ENCODE measurements at regions not wholly inside any gene's neighbourhood (a gene's known extent, or its start where the extent isn't known, plus 50 kb on each side); places are given as distances from the start of the nearest gene placed in this dataset.

DNA sequence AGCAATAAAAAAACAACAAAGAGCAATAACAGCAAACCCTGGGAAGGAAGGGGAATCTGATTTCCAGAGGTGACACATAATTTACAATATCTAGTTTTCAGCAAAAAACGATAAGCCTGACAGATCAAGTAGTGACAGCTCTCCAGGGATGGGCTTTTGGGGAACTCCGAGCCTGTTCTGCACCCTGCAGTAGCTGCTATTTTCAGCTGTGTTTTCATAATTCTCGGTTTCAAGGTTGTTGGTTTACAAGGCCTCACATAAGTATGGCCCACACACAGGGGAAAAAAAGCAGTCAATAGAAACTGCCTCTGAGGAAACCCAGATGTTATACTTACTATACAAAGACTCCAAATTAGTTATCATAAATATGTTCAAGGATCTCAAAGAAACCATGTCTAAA is 67.7 kb upstream of the CTLA4 start:
- Histone ChIP-seq H2AFZ (ENCODE audit: low read length) (no peak overlapping the region), H3K27ac (ENCODE audit: extremely low read length, insufficient read depth, low read length) (no peak overlapping the region), H3K27me3 (ENCODE audit: control insufficient read depth in 1 of 2, insufficient read depth in 2 of 2, low read length in 2 of 2) (no peaks in the 10 kb centered on the region), H3K79me2 (ENCODE audit: insufficient read depth, low read length) (no peaks in the 10 kb centered on the region), H3K9me3 (ENCODE audit: low read length) (peaks cover 5% of the 10 kb centered on the region; the same call in 1 of the 2 replicates), H3K9ac (ENCODE audit: insufficient read depth, low read depth, low read length) (no peak overlapping the region), H4K20me1 (ENCODE audit: insufficient read depth, low read length) (no peaks in the 10 kb centered on the region), H3K4me2 (ENCODE audit: low read depth, low read length) (no peak overlapping the region), H3K4me1 (ENCODE audit: insufficient read depth, low read length) (no peaks in the 10 kb centered on the region), H3K4me3 (replicated peaks in 1 of 3; ENCODE audit: insufficient read depth in 1 of 3, low read depth in 2 of 3, low read length in 3 of 3) (no peak overlapping the region), H3K36me3 (replicated peaks in 1 of 2; ENCODE audit: control insufficient read depth in 1 of 2, insufficient read depth in 2 of 2, low read length in 2 of 2) (no peaks in the 10 kb centered on the region)
- 87% methylated on average over 3 of the region's 3 CpGs for WGBS (ENCODE audit: low lambda C conversion rate)
- POLR2A ChIA-PET = interaction anchor here (0.7 kb wide), 1 partner anchor 13 kb away, joined by 3 read pairs; no protein-coding TSS in a partner anchor
- intact Hi-C loops (cut with micrococcal nuclease; ENCODE audit: unreplicated experiment) = no loop called here
- BruUV-seq (replicated peaks) = no TSS peak
- CTCF ChIA-PET (ENCODE audit: low intra/inter-chr PET ratio, low total read pairs) = no interaction called here
- TF ChIP-seq ZBTB21 (CRISPR knock-in tag; IDR thresholded peaks at IDR 0.05) (no peak), MIER3 (CRISPR knock-in tag; IDR thresholded peaks at IDR 0.05; ENCODE audit: borderline replicate concordance) (no peak), FOXK2 (IDR thresholded peaks at IDR 0.05) (no peak), SP140L (CRISPR knock-in tag; IDR thresholded peaks at IDR 0.05; ENCODE audit: borderline replicate concordance) (no peak), ZNF337 (CRISPR knock-in tag; IDR thresholded peaks at IDR 0.05; ENCODE audit: borderline replicate concordance, low read depth) (no peak), ZNF556 (CRISPR knock-in tag; IDR thresholded peaks at IDR 0.05; ENCODE audit: borderline replicate concordance) (no peak), PAWR (CRISPR knock-in tag; IDR thresholded peaks at IDR 0.05; ENCODE audit: borderline replicate concordance) (no peak)
- TF ChIP-seq, protein P1, sequence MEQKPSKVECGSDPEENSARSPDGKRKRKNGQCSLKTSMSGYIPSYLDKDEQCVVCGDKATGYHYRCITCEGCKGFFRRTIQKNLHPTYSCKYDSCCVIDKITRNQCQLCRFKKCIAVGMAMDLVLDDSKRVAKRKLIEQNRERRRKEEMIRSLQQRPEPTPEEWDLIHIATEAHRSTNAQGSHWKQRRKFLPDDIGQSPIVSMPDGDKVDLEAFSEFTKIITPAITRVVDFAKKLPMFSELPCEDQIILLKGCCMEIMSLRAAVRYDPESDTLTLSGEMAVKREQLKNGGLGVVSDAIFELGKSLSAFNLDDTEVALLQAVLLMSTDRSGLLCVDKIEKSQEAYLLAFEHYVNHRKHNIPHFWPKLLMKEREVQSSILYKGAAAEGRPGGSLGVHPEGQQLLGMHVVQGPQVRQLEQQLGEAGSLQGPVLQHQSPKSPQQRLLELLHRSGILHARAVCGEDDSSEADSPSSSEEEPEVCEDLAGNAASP (CRISPR knock-in tag; IDR thresholded peaks at IDR 0.05; ENCODE audit: borderline replicate concordance) = no peak
- TF ChIP-seq, protein P2, sequence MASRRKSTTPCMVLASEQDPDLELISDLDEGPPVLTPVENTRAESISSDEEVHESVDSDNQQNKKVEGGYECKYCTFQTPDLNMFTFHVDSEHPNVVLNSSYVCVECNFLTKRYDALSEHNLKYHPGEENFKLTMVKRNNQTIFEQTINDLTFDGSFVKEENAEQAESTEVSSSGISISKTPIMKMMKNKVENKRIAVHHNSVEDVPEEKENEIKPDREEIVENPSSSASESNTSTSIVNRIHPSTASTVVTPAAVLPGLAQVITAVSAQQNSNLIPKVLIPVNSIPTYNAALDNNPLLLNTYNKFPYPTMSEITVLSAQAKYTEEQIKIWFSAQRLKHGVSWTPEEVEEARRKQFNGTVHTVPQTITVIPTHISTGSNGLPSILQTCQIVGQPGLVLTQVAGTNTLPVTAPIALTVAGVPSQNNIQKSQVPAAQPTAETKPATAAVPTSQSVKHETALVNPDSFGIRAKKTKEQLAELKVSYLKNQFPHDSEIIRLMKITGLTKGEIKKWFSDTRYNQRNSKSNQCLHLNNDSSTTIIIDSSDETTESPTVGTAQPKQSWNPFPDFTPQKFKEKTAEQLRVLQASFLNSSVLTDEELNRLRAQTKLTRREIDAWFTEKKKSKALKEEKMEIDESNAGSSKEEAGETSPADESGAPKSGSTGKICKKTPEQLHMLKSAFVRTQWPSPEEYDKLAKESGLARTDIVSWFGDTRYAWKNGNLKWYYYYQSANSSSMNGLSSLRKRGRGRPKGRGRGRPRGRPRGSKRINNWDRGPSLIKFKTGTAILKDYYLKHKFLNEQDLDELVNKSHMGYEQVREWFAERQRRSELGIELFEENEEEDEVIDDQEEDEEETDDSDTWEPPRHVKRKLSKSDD (CRISPR knock-in tag; IDR thresholded peaks at IDR 0.05; ENCODE audit: low read depth) = no peak
- TF ChIP-seq, protein P3, sequence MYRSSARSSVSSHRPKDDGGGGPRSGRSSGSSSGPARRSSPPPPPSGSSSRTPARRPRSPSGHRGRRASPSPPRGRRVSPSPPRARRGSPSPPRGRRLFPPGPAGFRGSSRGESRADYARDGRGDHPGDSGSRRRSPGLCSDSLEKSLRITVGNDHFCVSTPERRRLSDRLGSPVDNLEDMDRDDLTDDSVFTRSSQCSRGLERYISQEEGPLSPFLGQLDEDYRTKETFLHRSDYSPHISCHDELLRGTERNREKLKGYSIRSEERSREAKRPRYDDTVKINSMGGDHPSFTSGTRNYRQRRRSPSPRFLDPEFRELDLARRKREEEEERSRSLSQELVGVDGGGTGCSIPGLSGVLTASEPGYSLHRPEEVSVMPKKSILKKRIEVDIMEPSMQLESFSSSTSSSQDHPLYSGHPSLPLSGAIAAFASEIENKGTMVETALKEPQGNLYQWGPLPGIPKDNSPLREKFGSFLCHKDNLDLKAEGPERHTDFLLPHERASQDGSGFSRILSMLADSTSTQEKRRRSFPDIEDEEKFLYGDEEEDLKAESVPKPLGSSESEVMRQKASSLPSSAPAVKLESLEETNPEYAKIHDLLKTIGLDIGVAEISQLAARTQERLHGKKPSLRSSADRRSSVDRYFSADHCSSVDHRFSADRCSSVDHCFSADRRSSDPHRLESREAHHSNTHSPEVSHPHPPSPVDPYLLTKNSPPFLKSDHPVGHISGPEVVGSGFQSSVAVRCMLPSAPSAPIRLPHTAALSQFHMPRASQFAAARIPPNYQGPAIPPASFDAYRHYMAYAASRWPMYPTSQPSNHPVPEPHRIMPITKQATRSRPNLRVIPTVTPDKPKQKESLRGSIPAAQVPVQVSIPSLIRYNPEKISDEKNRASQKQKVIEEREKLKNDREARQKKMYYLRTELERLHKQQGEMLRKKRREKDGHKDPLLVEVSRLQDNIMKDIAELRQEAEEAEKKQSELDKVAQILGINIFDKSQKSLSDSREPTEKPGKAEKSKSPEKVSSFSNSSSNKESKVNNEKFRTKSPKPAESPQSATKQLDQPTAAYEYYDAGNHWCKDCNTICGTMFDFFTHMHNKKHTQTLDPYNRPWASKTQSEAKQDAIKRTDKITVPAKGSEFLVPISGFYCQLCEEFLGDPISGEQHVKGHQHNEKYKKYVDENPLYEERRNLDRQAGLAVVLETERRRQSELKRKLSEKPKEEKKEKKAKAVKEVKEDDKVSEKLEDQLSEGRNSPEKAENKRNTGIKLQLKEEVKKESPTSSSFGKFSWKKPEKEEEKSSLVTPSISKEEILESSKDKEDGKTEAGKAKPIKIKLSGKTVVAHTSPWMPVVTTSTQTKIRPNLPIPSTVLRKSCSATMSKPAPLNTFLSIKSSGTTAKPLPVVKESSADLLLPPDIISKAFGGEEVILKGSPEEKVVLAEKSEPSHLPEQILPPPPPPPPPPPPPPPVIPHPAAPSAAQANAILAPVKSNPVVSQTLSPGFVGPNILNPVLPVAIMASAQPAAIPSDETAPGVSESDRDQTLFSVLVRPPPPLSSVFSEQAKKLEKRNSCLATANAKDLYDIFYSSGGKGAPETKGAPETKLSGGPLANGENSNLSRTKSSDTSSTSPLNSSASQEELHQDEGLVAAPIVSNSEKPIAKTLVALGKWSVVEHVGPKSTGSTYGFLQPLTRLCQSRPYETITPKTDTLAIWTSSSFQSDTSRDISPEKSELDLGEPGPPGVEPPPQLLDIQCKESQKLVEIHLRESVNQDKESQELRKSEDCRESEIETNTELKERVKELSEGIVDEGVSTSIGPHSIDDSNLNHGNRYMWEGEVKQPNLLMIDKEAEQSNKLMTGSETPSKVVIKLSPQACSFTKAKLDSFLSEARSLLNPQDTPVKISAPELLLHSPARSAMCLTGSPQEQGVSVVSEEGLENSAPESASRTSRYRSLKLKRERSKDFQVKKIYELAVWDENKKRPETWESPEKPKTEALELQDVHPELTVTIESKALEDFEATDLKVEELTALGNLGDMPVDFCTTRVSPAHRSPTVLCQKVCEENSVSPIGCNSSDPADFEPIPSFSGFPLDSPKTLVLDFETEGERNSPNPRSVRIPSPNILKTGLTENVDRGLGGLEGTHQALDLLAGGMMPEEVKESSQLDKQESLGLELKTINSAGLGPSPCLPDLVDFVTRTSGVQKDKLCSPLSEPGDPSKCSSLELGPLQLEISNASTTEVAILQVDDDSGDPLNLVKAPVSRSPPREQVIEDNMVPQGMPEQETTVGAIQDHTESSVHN (CRISPR knock-in tag; IDR thresholded peaks at IDR 0.05) = no peak
- DNase-seq (ENCODE audit: low spot score) (no peak), ATAC-seq (no peak), FAIRE-seq (no peak)
- in situ Hi-C loops (cut with HindIII; ENCODE audit: extremely low pct_ligation_motif_present, low pct_unique_long_range_greater_than_20kb) = loop anchor here (25.0 kb wide), 2 partner anchors 963 to 1213 kb away; no protein-coding TSS in a partner anchor

All from HepG2 (cell line).